ENCODE measurements at regions not wholly inside any gene's neighbourhood (a gene's known extent, or its start where the extent isn't known, plus 50 kb on each side); places are given as distances from the start of the nearest gene placed in this dataset.

DNA sequence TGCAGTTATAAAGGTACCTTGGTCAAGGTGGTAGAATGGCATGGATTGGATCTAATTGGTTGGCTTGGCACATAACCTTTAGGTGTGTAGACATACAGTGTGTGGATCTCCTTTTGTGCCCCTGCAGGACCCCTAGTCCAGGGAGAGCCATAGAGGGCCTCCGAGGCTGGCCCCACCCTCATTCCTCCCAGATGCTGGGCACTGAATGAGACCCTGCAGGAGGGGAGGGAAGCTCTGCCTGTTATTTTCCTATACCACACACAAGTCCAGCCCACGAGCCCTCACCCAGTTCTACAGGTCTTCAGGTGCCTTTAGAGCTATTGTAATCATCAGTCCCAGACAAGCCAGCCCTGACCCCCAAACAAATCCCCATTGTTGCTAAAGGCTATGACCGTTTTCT lies 58.9 kb downstream of the KCNF1 start:
- TF ChIP-seq CTCF (IDR thresholded peaks at IDR 0.05; ENCODE audit: low read depth, low read length) (no peak), POLR2A (IDR thresholded peaks at IDR 0.05; ENCODE audit: extremely low read depth, insufficient read length) (no peak), MYC (IDR thresholded peaks at IDR 0.05; ENCODE audit: low read depth, low read length) (no peak)

Data from NB4 (cell line).